Endothelial cell of hepatic sinusoid (primary cell): ENCODE measurements at regions not wholly inside any gene's neighbourhood (a gene's known extent, or its start where the extent isn't known, plus 50 kb on each side); places are given as distances from the start of the nearest gene placed in this dataset.

Experiments
- in situ Hi-C: cut with HindIII; loops from 2 replicates; pipeline ENCODE4 v1.10.0; 2017; ENCODE audit warnings: low sequenced_read_pairs

- in situ Hi-C loops = no loop called here
Measured at GRCh38 chr22:47816121-47816862, 1053.8 kb downstream of the TBC1D22A start.

- in situ Hi-C loops = no loop called here
Measured at GRCh38 chr22:47814474-47814873, 1052.0 kb downstream of the TBC1D22A start.

- in situ Hi-C loops = no loop called here
Measured at GRCh38 chr22:47813661-47814060, 1051.2 kb downstream of the TBC1D22A start.

- in situ Hi-C loops = no loop called here
Measured at GRCh38 chr22:47811971-47812370, 1049.5 kb downstream of the TBC1D22A start.

- in situ Hi-C loops = no loop called here
Measured at GRCh38 chr22:47810505-47811500, 1048.4 kb downstream of the TBC1D22A start.

GRCh38 chr22:47808886-47809620 lies 1046.6 kb downstream of the TBC1D22A start:
- in situ Hi-C loops = no loop called here

GRCh38 chr22:47808236-47808635 lies 1045.8 kb downstream of the TBC1D22A start:
- in situ Hi-C loops = no loop called here

- in situ Hi-C loops = no loop called here
Measured at GRCh38 chr22:47807506-47807905, 1045.1 kb downstream of the TBC1D22A start.

- in situ Hi-C loops = no loop called here
Measured at GRCh38 chr22:47806894-47807293, 1044.4 kb downstream of the TBC1D22A start.

- in situ Hi-C loops = no loop called here
Measured at GRCh38 chr22:47805394-47805935, 1043.0 kb downstream of the TBC1D22A start.

GRCh38 chr22:47804281-47804680 lies 1041.8 kb downstream of the TBC1D22A start:
- in situ Hi-C loops = no loop called here

GRCh38 chr22:47802421-47802820 lies 1040.0 kb downstream of the TBC1D22A start:
- in situ Hi-C loops = no loop called here

GRCh38 chr22:47801541-47802245 lies 1039.2 kb downstream of the TBC1D22A start:
- in situ Hi-C loops = no loop called here

GRCh38 chr22:47798229-47798628 lies 1035.8 kb downstream of the TBC1D22A start:
- in situ Hi-C loops = no loop called here

GRCh38 chr22:47797342-47797945 lies 1035.0 kb downstream of the TBC1D22A start:
- in situ Hi-C loops = no loop called here

GRCh38 chr22:47796128-47796908 lies 1033.9 kb downstream of the TBC1D22A start:
- in situ Hi-C loops = no loop called here

GRCh38 chr22:47795477-47796127 lies 1033.2 kb downstream of the TBC1D22A start:
- in situ Hi-C loops = no loop called here

- in situ Hi-C loops = no loop called here
Measured at GRCh38 chr22:47794851-47795250, 1032.4 kb downstream of the TBC1D22A start.
